ENCODE measurements at regions not wholly inside any gene's neighbourhood (a gene's known extent, or its start where the extent isn't known, plus 50 kb on each side); places are given as distances from the start of the nearest gene placed in this dataset.
"Not testable (repeated sequence)": the region's sequence is repeated elsewhere in the genome, so short reads cannot be mapped to it uniquely, and the experiment has no call there.

DNA sequence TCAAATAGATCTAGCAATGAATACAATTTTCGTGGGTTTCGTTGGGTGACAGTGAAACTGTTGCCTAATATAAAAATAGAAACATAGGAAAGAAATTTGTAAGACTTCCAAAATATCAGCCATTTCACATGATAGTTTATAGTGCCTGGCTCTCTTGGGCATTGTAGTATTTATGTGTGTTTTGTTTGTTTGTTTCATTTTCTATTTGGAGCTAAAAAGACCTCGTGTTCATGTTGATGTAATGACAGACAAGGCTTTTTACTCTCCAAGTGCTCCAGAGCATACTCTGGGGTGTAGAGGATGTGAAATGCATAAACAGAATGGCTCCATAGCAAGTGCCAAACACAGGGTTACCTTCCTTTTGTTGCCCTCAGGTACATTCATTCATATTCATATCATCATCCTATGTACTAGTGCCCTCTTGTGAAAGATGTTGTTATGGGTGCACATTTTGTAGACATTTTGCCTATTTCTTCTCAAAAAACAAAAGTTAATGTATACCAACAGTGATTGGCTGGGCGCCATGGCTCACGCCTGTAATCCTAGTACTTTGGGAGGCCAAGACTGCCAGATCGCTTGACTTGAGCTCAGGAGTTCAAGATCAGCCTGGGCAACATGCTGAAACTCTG is 100.7 kb upstream of the AMOT start:
- Mint-ChIP-seq H3K4me1 (no peaks in the 10 kb centered on the region), H3K27ac (ENCODE audit: unreplicated experiment) (no peak overlapping the region), H3K9me3 (no peaks in the 10 kb centered on the region), H3K4me3 (no peak overlapping the region), H3K27me3 (ENCODE audit: low read depth) (no peaks in the 10 kb centered on the region), H3K36me3 (ENCODE audit: low read depth) (no peaks in the 10 kb centered on the region)
- no peak for DNase-seq (ENCODE audit: low read depth, low spot score)
- TF ChIP-seq, protein P1, sequence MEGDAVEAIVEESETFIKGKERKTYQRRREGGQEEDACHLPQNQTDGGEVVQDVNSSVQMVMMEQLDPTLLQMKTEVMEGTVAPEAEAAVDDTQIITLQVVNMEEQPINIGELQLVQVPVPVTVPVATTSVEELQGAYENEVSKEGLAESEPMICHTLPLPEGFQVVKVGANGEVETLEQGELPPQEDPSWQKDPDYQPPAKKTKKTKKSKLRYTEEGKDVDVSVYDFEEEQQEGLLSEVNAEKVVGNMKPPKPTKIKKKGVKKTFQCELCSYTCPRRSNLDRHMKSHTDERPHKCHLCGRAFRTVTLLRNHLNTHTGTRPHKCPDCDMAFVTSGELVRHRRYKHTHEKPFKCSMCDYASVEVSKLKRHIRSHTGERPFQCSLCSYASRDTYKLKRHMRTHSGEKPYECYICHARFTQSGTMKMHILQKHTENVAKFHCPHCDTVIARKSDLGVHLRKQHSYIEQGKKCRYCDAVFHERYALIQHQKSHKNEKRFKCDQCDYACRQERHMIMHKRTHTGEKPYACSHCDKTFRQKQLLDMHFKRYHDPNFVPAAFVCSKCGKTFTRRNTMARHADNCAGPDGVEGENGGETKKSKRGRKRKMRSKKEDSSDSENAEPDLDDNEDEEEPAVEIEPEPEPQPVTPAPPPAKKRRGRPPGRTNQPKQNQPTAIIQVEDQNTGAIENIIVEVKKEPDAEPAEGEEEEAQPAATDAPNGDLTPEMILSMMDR (conservative IDR thresholded peaks at IDR 0.05) = no peak

DNA sequence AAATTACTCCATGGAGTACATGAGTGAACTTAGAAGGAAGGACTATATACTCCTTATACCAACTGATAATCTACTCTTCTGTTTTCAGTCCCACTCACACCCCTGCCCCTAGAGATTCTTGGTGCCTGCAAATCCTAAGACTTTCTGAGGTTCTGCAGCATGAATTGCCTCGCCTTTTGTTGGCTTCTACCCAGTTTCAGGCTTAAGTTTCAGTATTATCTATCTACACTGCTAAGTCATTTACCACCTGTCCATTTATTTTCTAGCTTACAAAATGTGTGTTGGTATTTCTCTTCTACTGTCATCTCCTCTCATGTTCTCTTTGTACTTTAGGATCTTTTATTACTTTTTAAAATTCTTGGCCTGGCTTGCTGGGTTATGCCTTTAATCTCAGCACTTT is 94.4 kb upstream of the AMOT start:
- H3K27ac Mint-ChIP-seq (ENCODE audit: unreplicated experiment) = no peak overlapping the region

DNA sequence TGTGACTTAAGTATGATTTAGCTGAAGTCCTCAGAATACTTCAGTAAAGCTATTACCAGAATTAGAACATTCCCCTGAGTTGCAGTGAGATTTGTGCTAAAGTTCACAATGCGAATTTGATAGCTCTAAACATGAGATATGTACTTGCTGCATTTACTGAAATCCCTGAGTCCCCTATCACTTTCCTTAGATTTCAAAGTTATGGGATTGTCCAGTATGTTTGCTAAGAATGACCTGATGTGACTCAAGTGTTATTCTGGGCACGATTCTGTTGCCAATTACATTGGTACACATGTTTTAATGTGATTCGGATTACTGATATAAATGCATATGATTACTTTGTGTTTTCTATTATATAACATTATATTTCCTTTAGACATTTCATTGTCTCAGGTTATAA is 91.3 kb upstream of the AMOT start:
- Mint-ChIP-seq H3K36me3 (ENCODE audit: low read depth) (no peaks in the 10 kb centered on the region), H3K4me1 (no peaks in the 10 kb centered on the region), H3K4me3 (no peak overlapping the region), H3K9me3 (peaks cover 3% of the 10 kb centered on the region), H3K27me3 (ENCODE audit: low read depth) (no peaks in the 10 kb centered on the region), H3K27ac (ENCODE audit: unreplicated experiment) (no peak overlapping the region)
- TF ChIP-seq, protein P1 (conservative IDR thresholded peaks at IDR 0.05) = no peak
- DNase-seq (ENCODE audit: low read depth, low spot score) = no peak

More for the DNA sequence above, 94.4 kb upstream of the AMOT start:
- H3K27me3 Mint-ChIP-seq (ENCODE audit: low read depth) = no peaks in the 10 kb centered on the region
- H3K4me1 Mint-ChIP-seq = no peaks in the 10 kb centered on the region
- TF ChIP-seq, protein P1 (conservative IDR thresholded peaks at IDR 0.05) = no peak
- no peak for DNase-seq (ENCODE audit: low read depth, low spot score)
- H3K4me3 Mint-ChIP-seq = no peak overlapping the region
- H3K9me3 Mint-ChIP-seq = no peaks in the 10 kb centered on the region
- no peaks in the 10 kb centered on the region for H3K36me3 Mint-ChIP-seq (ENCODE audit: low read depth)

- H3K4me1 Mint-ChIP-seq = no peaks in the 10 kb centered on the region
- no peak for DNase-seq (ENCODE audit: low read depth, low spot score)
- no peaks in the 10 kb centered on the region for H3K27me3 Mint-ChIP-seq (ENCODE audit: low read depth)
- H3K4me3 Mint-ChIP-seq = no peak overlapping the region
- peaks cover 3% of the 10 kb centered on the region for H3K9me3 Mint-ChIP-seq
- H3K36me3 Mint-ChIP-seq (ENCODE audit: low read depth) = no peaks in the 10 kb centered on the region
- H3K27ac Mint-ChIP-seq (ENCODE audit: unreplicated experiment) = no peak overlapping the region
- TF ChIP-seq, protein P1 (conservative IDR thresholded peaks at IDR 0.05) = no peak
Observed at GRCh38 chrX:112931478-112931877, 90.8 kb upstream of the AMOT start.

- H3K4me3 Mint-ChIP-seq; H3K4me1 Mint-ChIP-seq; DNase-seq (ENCODE audit: low read depth, low spot score); H3K9me3 Mint-ChIP-seq; H3K27ac Mint-ChIP-seq (ENCODE audit: unreplicated experiment); H3K27me3 Mint-ChIP-seq (ENCODE audit: low read depth); H3K36me3 Mint-ChIP-seq (ENCODE audit: low read depth): not testable (repeated sequence)
Observed at GRCh38 chrX:112923381-112923780, 82.8 kb upstream of the AMOT start.

DNA sequence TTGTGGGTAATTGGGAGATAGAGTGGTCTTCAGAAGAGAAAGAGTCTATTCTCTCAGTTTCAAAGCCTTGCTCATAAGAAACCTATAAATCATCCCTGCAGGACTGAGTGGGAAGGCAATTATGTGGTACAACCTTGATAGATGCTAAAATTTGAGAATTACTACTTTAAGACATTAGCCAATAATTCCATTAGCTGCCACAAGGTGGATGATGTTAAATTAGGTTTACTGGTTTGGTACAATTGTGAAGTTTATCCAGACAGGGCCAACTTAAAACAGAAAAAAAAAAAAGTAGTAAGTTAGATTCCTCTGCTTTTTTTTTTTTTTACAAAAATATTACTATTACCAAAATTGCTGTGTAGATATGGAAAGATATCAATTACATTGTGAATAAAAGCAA is 73.2 kb upstream of the AMOT start:
- no peak for DNase-seq (ENCODE audit: low read depth, low spot score)
- H3K4me1 Mint-ChIP-seq = peaks cover 4% of the 10 kb centered on the region
- H3K4me3 Mint-ChIP-seq = no peak overlapping the region
- H3K27ac Mint-ChIP-seq (ENCODE audit: unreplicated experiment) = no peak overlapping the region
- H3K27me3 Mint-ChIP-seq (ENCODE audit: low read depth) = no peaks in the 10 kb centered on the region
- no peaks in the 10 kb centered on the region for H3K36me3 Mint-ChIP-seq (ENCODE audit: low read depth)
- TF ChIP-seq, protein P1 (conservative IDR thresholded peaks at IDR 0.05) = peak; percentile 59
- H3K9me3 Mint-ChIP-seq = peaks cover 5% of the 10 kb centered on the region

Measured in neural crest cell (in vitro differentiated cells).